ENCODE measurements at regions not wholly inside any gene's neighbourhood (a gene's known extent, or its start where the extent isn't known, plus 50 kb on each side); places are given as distances from the start of the nearest gene placed in this dataset.

DNA sequence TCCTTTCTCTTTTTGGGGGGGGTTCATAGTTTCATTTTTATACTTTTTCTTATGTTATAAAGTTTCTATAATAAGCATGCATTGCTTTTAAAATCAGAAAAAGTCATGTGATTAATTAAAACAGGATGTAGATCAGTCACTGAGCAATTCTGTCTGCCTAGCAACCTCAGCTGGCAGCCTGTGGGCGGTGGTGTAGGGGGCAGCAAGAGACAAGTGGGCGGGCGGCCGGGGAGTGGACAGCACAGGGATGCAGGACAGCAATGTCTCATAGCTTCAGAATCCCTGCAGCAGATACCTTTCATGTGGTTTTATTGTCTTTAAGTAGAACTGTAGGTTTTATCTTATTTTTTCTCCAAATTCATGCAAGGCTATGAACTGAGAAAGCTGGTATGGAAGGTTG is 101.9 kb upstream of the S1PR3 start:
- no peak for TF ChIP-seq EZH2 (optimal IDR thresholded peaks at IDR 0.05; ENCODE audit: low read depth, low read length)
- no peak for TF ChIP-seq CTCF (IDR thresholded peaks at IDR 0.05; ENCODE audit: low read length)
